ENCODE measurements at regions not wholly inside any gene's neighbourhood (a gene's known extent, or its start where the extent isn't known, plus 50 kb on each side); places are given as distances from the start of the nearest gene placed in this dataset.

DNA sequence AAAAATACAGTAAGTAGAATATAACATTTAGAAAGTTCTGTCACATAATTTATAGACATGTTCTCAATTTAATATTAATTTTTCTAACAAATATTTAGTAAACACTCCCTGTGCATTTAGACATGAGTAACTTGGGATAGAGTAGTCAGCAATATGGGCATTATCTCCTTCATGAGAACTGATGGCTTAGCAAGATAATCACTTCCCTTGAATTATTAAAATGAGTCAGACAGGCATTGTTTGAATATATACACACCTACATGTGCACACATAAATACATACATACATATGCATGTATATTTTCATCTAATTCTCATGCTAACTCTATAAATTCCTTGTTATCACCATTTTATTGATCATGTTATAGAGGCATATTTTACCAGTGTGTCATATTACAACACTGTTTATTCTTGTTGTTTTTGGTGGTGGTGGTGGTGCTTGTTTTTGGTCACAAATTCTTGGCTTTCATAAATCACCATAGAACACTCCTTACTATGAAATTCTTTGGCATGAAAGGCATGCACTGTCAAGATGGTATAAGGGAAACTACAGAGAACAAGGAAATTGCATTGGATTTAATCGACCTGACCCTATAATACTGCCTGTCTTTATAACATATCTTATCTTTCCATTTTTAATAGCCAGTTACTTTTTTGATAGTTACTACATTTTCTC lies 434.5 kb upstream of the MANEA start:
- no peaks in the 10 kb centered on the region for H3K36me3 ChIP-seq
- no peaks in the 10 kb centered on the region for H3K27me3 ChIP-seq
- ATAC-seq (no peak), DNase-seq (no peak)
- no peaks in the 10 kb centered on the region for H3K9me3 ChIP-seq
- intact Hi-C loops (cut with DNase I) = no loop called here
- H3K4me3 ChIP-seq = no peak overlapping the region
- H3K4me1 ChIP-seq = no peaks in the 10 kb centered on the region
- no peak overlapping the region for H3K27ac ChIP-seq
- TF ChIP-seq, protein P1, sequence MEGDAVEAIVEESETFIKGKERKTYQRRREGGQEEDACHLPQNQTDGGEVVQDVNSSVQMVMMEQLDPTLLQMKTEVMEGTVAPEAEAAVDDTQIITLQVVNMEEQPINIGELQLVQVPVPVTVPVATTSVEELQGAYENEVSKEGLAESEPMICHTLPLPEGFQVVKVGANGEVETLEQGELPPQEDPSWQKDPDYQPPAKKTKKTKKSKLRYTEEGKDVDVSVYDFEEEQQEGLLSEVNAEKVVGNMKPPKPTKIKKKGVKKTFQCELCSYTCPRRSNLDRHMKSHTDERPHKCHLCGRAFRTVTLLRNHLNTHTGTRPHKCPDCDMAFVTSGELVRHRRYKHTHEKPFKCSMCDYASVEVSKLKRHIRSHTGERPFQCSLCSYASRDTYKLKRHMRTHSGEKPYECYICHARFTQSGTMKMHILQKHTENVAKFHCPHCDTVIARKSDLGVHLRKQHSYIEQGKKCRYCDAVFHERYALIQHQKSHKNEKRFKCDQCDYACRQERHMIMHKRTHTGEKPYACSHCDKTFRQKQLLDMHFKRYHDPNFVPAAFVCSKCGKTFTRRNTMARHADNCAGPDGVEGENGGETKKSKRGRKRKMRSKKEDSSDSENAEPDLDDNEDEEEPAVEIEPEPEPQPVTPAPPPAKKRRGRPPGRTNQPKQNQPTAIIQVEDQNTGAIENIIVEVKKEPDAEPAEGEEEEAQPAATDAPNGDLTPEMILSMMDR (IDR thresholded peaks at IDR 0.05) = no peak

DNA sequence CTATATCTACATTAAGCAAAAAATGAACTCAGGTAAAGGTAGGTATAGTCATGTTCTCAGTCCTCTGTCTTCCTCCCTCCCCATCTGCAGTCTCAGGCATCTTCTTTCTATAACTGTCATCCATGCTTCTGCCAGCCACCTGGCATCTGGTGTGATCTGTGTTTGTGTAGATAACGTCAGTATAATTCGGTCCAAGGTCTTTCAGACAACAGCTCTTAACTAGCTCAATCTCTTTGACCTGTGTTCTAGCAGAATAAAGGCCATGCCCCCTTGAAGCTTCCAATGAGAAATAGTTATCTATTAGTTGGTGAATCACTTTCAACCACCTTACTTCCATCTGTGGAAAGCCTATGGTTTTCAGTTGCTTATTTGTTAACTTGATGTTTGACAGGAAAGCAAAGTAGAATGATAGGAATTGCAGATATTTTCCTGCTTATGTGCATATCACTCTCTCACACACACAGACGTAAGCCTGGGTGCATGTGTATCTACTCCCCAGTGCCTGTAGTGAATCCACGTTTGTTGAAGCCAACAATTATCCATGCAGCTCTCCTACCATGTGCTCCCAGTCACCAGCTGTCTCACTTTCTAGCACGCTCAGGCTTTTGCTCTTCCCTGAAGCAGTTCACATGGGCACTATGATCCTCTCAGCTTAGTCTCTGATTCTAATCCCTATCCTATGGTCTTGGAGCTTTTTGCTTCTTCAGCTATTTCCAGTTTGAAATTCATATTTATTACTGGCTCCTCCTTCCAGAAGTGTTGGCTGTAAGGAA lies 433.7 kb upstream of the MANEA start:
- ATAC-seq (no peak), DNase-seq (no peak)
- Histone ChIP-seq H3K4me1 (no peaks in the 10 kb centered on the region), H3K9me3 (no peaks in the 10 kb centered on the region), H3K36me3 (no peaks in the 10 kb centered on the region), H3K27me3 (no peaks in the 10 kb centered on the region), H3K4me3 (no peak overlapping the region), H3K27ac (no peak overlapping the region)
- TF ChIP-seq, protein P1 (IDR thresholded peaks at IDR 0.05) = no peak
- intact Hi-C loops (cut with DNase I) = no loop called here

DNA sequence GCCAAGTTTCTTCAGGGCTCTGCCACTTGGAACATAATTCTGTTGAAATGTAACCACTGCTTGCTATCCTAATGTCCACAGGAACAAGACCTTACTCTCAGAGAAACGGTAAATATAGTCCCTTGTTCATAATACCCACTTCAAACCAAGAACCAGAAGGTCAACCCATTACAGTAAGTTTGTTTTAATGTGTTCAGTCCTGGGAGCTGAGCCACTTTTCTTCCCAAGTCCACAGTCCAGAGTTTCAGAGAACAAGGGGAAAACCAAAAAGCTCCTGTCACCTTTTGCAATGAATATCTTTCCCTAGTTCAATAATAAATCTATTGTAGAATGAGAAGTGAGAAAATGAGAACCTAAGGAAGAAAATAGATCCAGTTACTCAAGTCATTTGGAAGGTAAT lies 431.9 kb upstream of the MANEA start:
- no peak for ATAC-seq
- no peak for DNase-seq
- H3K9me3 ChIP-seq = no peaks in the 10 kb centered on the region
- intact Hi-C loops (cut with DNase I) = no loop called here
- no peak overlapping the region for H3K4me3 ChIP-seq
- TF ChIP-seq, protein P1 (IDR thresholded peaks at IDR 0.05) = no peak
- no peaks in the 10 kb centered on the region for H3K36me3 ChIP-seq
- H3K27ac ChIP-seq = no peak overlapping the region
- H3K4me1 ChIP-seq = no peaks in the 10 kb centered on the region
- no peaks in the 10 kb centered on the region for H3K27me3 ChIP-seq

DNA sequence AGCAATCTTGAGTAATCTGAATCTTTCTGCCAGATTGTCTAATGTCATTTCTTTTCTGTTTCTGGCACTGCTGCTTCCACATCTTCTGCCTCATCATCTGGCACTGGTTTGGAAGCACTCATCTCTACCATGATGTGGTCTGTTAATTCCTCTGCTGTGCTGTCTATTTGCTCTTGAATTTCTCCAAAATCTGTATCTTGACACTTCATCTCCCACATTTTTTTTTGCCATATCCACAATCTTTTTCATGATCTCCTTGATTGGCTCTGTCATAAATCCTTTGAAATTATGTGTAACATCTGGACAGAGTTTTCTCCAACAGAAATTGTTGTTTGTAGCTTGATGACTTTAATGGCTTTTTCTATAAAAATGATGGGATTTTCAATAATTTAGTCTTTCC lies 417.8 kb upstream of the MANEA start:
- Histone ChIP-seq H3K27ac (no peak overlapping the region), H3K4me3 (no peak overlapping the region), H3K4me1 (no peaks in the 10 kb centered on the region), H3K9me3 (no peaks in the 10 kb centered on the region), H3K36me3 (no peaks in the 10 kb centered on the region), H3K27me3 (no peaks in the 10 kb centered on the region)
- no peak for ATAC-seq
- intact Hi-C loops (cut with DNase I) = no loop called here
- TF ChIP-seq, protein P1 (IDR thresholded peaks at IDR 0.05) = no peak
- no peak for DNase-seq

DNA sequence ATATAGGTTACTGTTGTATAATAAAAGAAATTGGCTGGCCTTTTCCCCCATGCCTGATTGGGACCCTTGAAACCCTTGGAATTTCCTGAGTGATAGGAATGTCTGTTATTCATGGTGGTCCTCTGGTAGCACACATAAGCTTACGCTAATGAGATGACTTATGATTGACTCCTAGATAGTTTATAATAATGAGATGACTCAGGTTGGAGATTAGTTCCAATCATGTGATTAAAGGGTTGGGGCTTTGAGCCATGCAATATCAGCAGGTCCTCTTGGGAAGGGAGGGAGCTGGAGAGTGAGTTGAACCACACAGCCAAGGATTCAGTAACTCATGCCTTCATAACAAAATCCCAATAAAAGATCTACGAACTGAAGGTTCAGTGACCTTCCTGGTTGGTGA lies 407.6 kb upstream of the MANEA start:
- TF ChIP-seq, protein P1 (IDR thresholded peaks at IDR 0.05) = no peak
- H3K4me1 ChIP-seq = no peaks in the 10 kb centered on the region
- DNase-seq (no peak), ATAC-seq (no peak)
- H3K27ac ChIP-seq = no peak overlapping the region
- intact Hi-C loops (cut with DNase I) = no loop called here
- no peak overlapping the region for H3K4me3 ChIP-seq
- H3K27me3 ChIP-seq = no peaks in the 10 kb centered on the region
- no peaks in the 10 kb centered on the region for H3K9me3 ChIP-seq
- H3K36me3 ChIP-seq = no peaks in the 10 kb centered on the region

Data from upper lobe of right lung (tissue), 1 donor.